ENCODE measurements at regions not wholly inside any gene's neighbourhood (a gene's known extent, or its start where the extent isn't known, plus 50 kb on each side); places are given as distances from the start of the nearest gene placed in this dataset.

DNA sequence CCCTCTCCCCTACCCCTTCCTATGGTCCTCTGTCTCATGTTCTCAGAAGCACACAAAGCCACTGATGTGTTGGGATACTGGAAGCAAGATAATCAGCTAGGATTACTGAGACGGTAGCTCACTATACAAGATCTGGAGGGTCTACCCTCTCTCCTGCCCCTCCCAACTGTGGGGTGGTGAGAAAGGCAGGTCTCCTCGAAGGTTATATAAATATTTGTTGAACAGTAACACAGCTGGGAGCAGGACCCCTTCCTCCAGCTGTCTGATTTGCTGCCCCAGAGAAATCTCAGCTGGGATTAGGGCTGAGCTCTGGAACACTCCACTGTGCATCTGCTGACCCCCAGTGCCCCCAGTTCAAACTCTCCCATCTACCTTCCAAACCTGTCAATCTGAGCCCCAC is 94.2 kb upstream of the IPO9 start:
- Histone ChIP-seq H3K4me1 (ENCODE audit: control insufficient read depth, insufficient read depth, low read length) (0 out of 2 replicates have a peak, but pooled peaks cover 11% of the 10 kb centered on the region), H3K27me3 (ENCODE audit: control insufficient read depth, insufficient read depth, low read length) (no peaks in the 10 kb centered on the region), H3K4me3 (ENCODE audit: low read depth in 2 of 2, low read length in 2 of 2) (no peak overlapping the region), H3K36me3 (ENCODE audit: control insufficient read depth, insufficient read depth, low read length) (no peaks in the 10 kb centered on the region; the same call in 1 of the 2 replicates), H3K27ac (ENCODE audit: low read length) (no peak overlapping the region), H3K9me3 (ENCODE audit: control insufficient read depth, insufficient read depth, low read depth, low read length) (no peaks in the 10 kb centered on the region)
- DNase-seq (ENCODE audit: low read depth, low spot score) (no peak), ATAC-seq (no peak)
- intact Hi-C loops (cut with micrococcal nuclease; ENCODE audit: unreplicated experiment) (no loop called here), in situ Hi-C loops (cut with HindIII; ENCODE audit: low pct_unique_long_range_greater_than_20kb, low sequenced_read_pairs) (no loop called here)
- ChIA-PET CTCF (no interaction called here), POLR2A (no interaction called here)
- BruUV-seq (replicated peaks), result no TSS peak
- TF ChIP-seq SIN3A (IDR thresholded peaks at IDR 0.05; ENCODE audit: borderline replicate concordance, insufficient read depth, low read depth, low read length) (no peak), TCF7L2 (IDR thresholded peaks at IDR 0.05; ENCODE audit: low read depth, low read length) (no peak), POLR2AphosphoS5 (IDR thresholded peaks at IDR 0.05; ENCODE audit: low read depth, low read length) (no peak)
- TF ChIP-seq, protein P1, sequence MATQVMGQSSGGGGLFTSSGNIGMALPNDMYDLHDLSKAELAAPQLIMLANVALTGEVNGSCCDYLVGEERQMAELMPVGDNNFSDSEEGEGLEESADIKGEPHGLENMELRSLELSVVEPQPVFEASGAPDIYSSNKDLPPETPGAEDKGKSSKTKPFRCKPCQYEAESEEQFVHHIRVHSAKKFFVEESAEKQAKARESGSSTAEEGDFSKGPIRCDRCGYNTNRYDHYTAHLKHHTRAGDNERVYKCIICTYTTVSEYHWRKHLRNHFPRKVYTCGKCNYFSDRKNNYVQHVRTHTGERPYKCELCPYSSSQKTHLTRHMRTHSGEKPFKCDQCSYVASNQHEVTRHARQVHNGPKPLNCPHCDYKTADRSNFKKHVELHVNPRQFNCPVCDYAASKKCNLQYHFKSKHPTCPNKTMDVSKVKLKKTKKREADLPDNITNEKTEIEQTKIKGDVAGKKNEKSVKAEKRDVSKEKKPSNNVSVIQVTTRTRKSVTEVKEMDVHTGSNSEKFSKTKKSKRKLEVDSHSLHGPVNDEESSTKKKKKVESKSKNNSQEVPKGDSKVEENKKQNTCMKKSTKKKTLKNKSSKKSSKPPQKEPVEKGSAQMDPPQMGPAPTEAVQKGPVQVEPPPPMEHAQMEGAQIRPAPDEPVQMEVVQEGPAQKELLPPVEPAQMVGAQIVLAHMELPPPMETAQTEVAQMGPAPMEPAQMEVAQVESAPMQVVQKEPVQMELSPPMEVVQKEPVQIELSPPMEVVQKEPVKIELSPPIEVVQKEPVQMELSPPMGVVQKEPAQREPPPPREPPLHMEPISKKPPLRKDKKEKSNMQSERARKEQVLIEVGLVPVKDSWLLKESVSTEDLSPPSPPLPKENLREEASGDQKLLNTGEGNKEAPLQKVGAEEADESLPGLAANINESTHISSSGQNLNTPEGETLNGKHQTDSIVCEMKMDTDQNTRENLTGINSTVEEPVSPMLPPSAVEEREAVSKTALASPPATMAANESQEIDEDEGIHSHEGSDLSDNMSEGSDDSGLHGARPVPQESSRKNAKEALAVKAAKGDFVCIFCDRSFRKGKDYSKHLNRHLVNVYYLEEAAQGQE (IDR thresholded peaks at IDR 0.05; ENCODE audit: insufficient read depth in 1 of 2, low read depth in 2 of 2, low read length in 1 of 2), result no peak
- TF ChIP-seq, protein P2, sequence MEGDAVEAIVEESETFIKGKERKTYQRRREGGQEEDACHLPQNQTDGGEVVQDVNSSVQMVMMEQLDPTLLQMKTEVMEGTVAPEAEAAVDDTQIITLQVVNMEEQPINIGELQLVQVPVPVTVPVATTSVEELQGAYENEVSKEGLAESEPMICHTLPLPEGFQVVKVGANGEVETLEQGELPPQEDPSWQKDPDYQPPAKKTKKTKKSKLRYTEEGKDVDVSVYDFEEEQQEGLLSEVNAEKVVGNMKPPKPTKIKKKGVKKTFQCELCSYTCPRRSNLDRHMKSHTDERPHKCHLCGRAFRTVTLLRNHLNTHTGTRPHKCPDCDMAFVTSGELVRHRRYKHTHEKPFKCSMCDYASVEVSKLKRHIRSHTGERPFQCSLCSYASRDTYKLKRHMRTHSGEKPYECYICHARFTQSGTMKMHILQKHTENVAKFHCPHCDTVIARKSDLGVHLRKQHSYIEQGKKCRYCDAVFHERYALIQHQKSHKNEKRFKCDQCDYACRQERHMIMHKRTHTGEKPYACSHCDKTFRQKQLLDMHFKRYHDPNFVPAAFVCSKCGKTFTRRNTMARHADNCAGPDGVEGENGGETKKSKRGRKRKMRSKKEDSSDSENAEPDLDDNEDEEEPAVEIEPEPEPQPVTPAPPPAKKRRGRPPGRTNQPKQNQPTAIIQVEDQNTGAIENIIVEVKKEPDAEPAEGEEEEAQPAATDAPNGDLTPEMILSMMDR (IDR thresholded peaks at IDR 0.05), result no peak

DNA sequence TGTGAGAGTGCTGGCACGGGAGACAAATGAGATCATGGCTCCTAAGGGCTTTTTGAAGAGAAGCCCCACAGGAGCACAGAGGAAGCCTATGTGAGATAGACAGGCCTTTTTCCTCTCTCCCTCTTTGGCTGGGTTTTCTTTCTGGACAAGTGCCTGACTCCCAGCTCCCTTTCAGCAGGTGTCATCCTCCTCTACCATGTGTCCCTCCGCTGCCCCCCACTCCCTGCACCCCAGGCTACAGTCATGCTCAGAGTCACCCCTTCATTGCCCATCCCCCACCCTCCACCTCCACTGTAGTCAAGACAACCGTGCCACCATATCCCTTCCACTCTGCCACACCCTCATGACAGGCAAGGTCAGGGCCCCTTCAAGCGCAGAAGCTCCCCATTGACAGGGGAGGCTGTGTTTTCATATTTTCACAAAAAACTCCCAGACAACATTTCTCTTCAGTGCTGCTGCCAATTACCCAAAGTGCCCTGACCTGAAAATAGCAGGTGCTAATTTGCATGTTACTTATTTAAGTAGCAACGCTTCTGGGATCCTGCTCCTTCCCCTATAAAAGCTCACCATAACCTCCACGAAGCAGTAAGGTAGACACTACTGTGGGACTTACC is 92.1 kb upstream of the IPO9 start:
- Histone ChIP-seq H3K36me3 (ENCODE audit: control insufficient read depth, insufficient read depth, low read length) (peaks cover 5% of the 10 kb centered on the region; the same call in 1 of the 2 replicates), H3K4me1 (ENCODE audit: control insufficient read depth, insufficient read depth, low read length) (0 out of 2 replicates have a peak, but pooled peaks cover 12% of the 10 kb centered on the region), H3K4me3 (ENCODE audit: low read depth in 2 of 2, low read length in 2 of 2) (no peak overlapping the region), H3K27me3 (ENCODE audit: control insufficient read depth, insufficient read depth, low read length) (no peaks in the 10 kb centered on the region), H3K27ac (ENCODE audit: low read length) (no peak overlapping the region), H3K9me3 (ENCODE audit: control insufficient read depth, insufficient read depth, low read depth, low read length) (no peaks in the 10 kb centered on the region)
- no peak for TF ChIP-seq SIN3A (IDR thresholded peaks at IDR 0.05; ENCODE audit: borderline replicate concordance, insufficient read depth, low read depth, low read length)
- no peak for TF ChIP-seq TCF7L2 (IDR thresholded peaks at IDR 0.05; ENCODE audit: low read depth, low read length)
- TF ChIP-seq, protein P2 (IDR thresholded peaks at IDR 0.05), result no peak
- no peak for TF ChIP-seq POLR2AphosphoS5 (IDR thresholded peaks at IDR 0.05; ENCODE audit: low read depth, low read length)
- TF ChIP-seq, protein P1 (IDR thresholded peaks at IDR 0.05; ENCODE audit: insufficient read depth in 1 of 2, low read depth in 2 of 2, low read length in 1 of 2), result no peak
- CTCF ChIA-PET, result interaction anchor here (0.5 to 1.2 kb wide), 2 partner anchors 18 to 56 kb away, joined by 4 read pairs; no protein-coding TSS in a partner anchor
- ATAC-seq, result no peak
- in situ Hi-C loops (cut with HindIII; ENCODE audit: low pct_unique_long_range_greater_than_20kb, low sequenced_read_pairs) (no loop called here), intact Hi-C loops (cut with micrococcal nuclease; ENCODE audit: unreplicated experiment) (no loop called here)
- BruUV-seq (replicated peaks), result no TSS peak
- no peak for DNase-seq (ENCODE audit: low read depth, low spot score)
- POLR2A ChIA-PET, result no interaction called here
